PC-3 (cell line): ENCODE measurements at regions not wholly inside any gene's neighbourhood (a gene's known extent, or its start where the extent isn't known, plus 50 kb on each side); places are given as distances from the start of the nearest gene placed in this dataset.

Experiments
- ATAC-seq: fragments of 200-7000 bp; cut with Tn5 transposase; 2 replicates; pipeline ENCODE4 v1.9.1; 2020; ENCODE audit warnings: mild to moderate bottlenecking, moderate library complexity
- BruUV-seq: library from RNA; stranded (reverse); fragments of 400-500 nt; replicated peaks from 2 replicates; lab custom pipeline; 2021; lab: Mats Ljungman, UMichigan
- CTCF ChIA-PET: fragments of 300-600 bp; sonication (Branson Sonifier 250); formaldehyde crosslinking; loops from one replicate; lab custom pipeline; 2022; ENCODE audit warnings: antibody characterized with exemption; lab: Charles Lee
- POLR2A ChIA-PET: fragments of 300-600 bp; sonication (Branson Sonifier 250); formaldehyde crosslinking; loops from one replicate; lab custom pipeline; 2022; ENCODE audit warnings: antibody characterized with exemption; ENCODE audit not compliant: unreplicated experiment; lab: Charles Lee
- DNase-seq: peaks from one replicate; pipeline ENCODE4 v3.0.0-alpha.2; 2015
- H2AFZ ChIP-seq: fragments of 300-600 bp; sonication (generic); 2 replicates; pipeline ENCODE4 v1.6.0; 2016; ENCODE audit warnings: antibody characterized with exemption, low read length
- H3F3A ChIP-seq: fragments of 300-600 bp; sonication (generic); one replicate; pipeline ENCODE4 v1.6.0; 2017; ENCODE audit warnings: antibody characterized with exemption, low read length, control low read depth, mild to moderate bottlenecking; ENCODE audit not compliant: unreplicated experiment
- H3K27ac ChIP-seq: fragments of 300-600 bp; sonication (generic); 2 replicates; pipeline ENCODE4 v1.5.1; 2016; ENCODE audit warnings: mild to moderate bottlenecking, low read length
- H3K27me3 ChIP-seq: fragments of 300-600 bp; sonication (generic); 2 replicates; pipeline ENCODE4 v1.6.1; 2016; ENCODE audit warnings: low read length, mixed read lengths
- H3K36me3 ChIP-seq: fragments of 300-600 bp; sonication (generic); 2 replicates; pipeline ENCODE4 v1.6.1; 2016; ENCODE audit warnings: low read depth, mixed run types, low read length, mixed read lengths
- H3K4me1 ChIP-seq: fragments of 300-600 bp; sonication (generic); 2 replicates; pipeline ENCODE4 v1.5.1; 2016; ENCODE audit warnings: low read length; ENCODE audit not compliant: insufficient read depth
- H3K4me2 ChIP-seq: fragments of 300-600 bp; sonication (generic); 2 replicates; pipeline ENCODE4 v1.6.0; 2016; ENCODE audit warnings: low read length
- H3K4me3 ChIP-seq: fragments of 300-600 bp; sonication (generic); 2 replicates; pipeline ENCODE4 v1.5.1; 2016; ENCODE audit warnings: mild to moderate bottlenecking, low read length, mixed read lengths
- H3K79me2 ChIP-seq: fragments of 300-600 bp; sonication (generic); 2 replicates; pipeline ENCODE4 v1.6.1; 2017; ENCODE audit warnings: low read length, mixed read lengths
- H3K9ac ChIP-seq: fragments of 300-600 bp; sonication (generic); 2 replicates; pipeline ENCODE4 v1.6.0; 2016; ENCODE audit warnings: mild to moderate bottlenecking, low read length
- H3K9me2 ChIP-seq: fragments of 300-600 bp; sonication (generic); replicated peaks from 2 replicates; pipeline ENCODE4 v1.6.1; 2016; ENCODE audit warnings: mixed run types, low read length, mixed read lengths
- H3K9me3 ChIP-seq: fragments of 300-600 bp; sonication (generic); 2 replicates; pipeline ENCODE4 v1.6.1; 2016; ENCODE audit warnings: low read length, mixed read lengths
- H4K20me1 ChIP-seq: fragments of 300-600 bp; sonication (generic); 2 replicates; pipeline ENCODE4 v1.6.1; 2016; ENCODE audit warnings: low read length, mixed read lengths
- CTCF ChIP-seq: fragments of 300-600 bp; sonication (generic); conservative IDR thresholded peaks from 2 replicates; pipeline ENCODE4 v1.5.1; 2017; ENCODE audit warnings: antibody characterized with exemption, low read depth, mild to moderate bottlenecking, low read length
- EZH2 ChIP-seq: fragments of 300-600 bp; sonication (generic); IDR thresholded peaks from one replicate; pipeline ENCODE4 v1.6.1; 2017; ENCODE audit warnings: antibody characterized with exemption, mild to moderate bottlenecking, low read length; ENCODE audit not compliant: unreplicated experiment
- EZH2phosphoT487 ChIP-seq: fragments of 300-600 bp; sonication (generic); IDR thresholded peaks from 2 replicates; pipeline ENCODE4 v1.6.1; 2018; ENCODE audit warnings: mild to moderate bottlenecking, antibody characterized with exemption, low read length, borderline replicate concordance
- intact Hi-C: fragments of 100-400 bp; cut with micrococcal nuclease; formaldehyde crosslinking; loops from 2 replicates; pipeline ENCODE4 v1.9.0; 2023

GRCh38 chr3:27596921-27597320 lies 112.7 kb upstream of the SLC4A7 start:
- peak overlapping the region; percentile 21 for H3K4me2 ChIP-seq
- peak overlapping the region; percentile 61 for H3K27ac ChIP-seq
- H3K9me2 ChIP-seq = no peaks in the 10 kb centered on the region
- peaks cover 4% of the 10 kb centered on the region for H3F3A ChIP-seq
- no peaks in the 10 kb centered on the region for H4K20me1 ChIP-seq
- ChIA-PET POLR2A (no interaction called here), CTCF (no interaction called here)
- ATAC-seq = peak; percentile 47
- H2AFZ ChIP-seq = no peak overlapping the region; the same call in 1 of the 2 replicates
- peak; percentile 31 for DNase-seq
- no peak overlapping the region for H3K4me3 ChIP-seq
- no peaks in the 10 kb centered on the region for H3K9me3 ChIP-seq
- no peaks in the 10 kb centered on the region for H3K36me3 ChIP-seq
- H3K79me2 ChIP-seq = no peaks in the 10 kb centered on the region
- no peak for TF ChIP-seq CTCF
- TF ChIP-seq EZH2 = no peak
- TF ChIP-seq EZH2phosphoT487 = no peak
- no peaks in the 10 kb centered on the region for H3K27me3 ChIP-seq
- peaks cover 25% of the 10 kb centered on the region for H3K4me1 ChIP-seq
- intact Hi-C loops = loop anchor here (1.0 to 2.0 kb wide), 2 partner anchors 10 to 62 kb away; no protein-coding TSS in a partner anchor
- no peak overlapping the region for H3K9ac ChIP-seq
- no TSS peak for BruUV-seq

- no peaks in the 10 kb centered on the region for H3K79me2 ChIP-seq
- peaks cover 4% of the 10 kb centered on the region for H3F3A ChIP-seq
- H3K9me2 ChIP-seq = no peaks in the 10 kb centered on the region
- no peaks in the 10 kb centered on the region for H4K20me1 ChIP-seq
- H2AFZ ChIP-seq = peak overlapping the region; percentile 45
- no peak overlapping the region for H3K9ac ChIP-seq
- TF ChIP-seq EZH2phosphoT487 = no peak
- no peak for TF ChIP-seq EZH2
- TF ChIP-seq CTCF = no peak
- H3K36me3 ChIP-seq = no peaks in the 10 kb centered on the region
- H3K9me3 ChIP-seq = no peaks in the 10 kb centered on the region
- H3K27ac ChIP-seq = peak overlapping the region; percentile 61
- H3K4me3 ChIP-seq = no peak overlapping the region
- no peaks in the 10 kb centered on the region for H3K27me3 ChIP-seq
- intact Hi-C loops = loop anchor here (1.0 to 2.0 kb wide), 2 partner anchors 11 to 62 kb away; no protein-coding TSS in a partner anchor
- DNase-seq (peak; percentile 69), ATAC-seq (peak; percentile 84)
- ChIA-PET CTCF (interaction anchor here (0.5 kb wide), 1 partner anchor 74 kb away, joined by 5 read pairs; no protein-coding TSS in a partner anchor), POLR2A (no interaction called here)
- peak overlapping the region; percentile 21 for H3K4me2 ChIP-seq
- peaks cover 25% of the 10 kb centered on the region for H3K4me1 ChIP-seq
- BruUV-seq = no TSS peak
Measured at GRCh38 chr3:27596334-27596841, 112.2 kb upstream of the SLC4A7 start.

GRCh38 chr3:27594096-27594690 lies 110.0 kb upstream of the SLC4A7 start:
- H4K20me1 ChIP-seq = no peaks in the 10 kb centered on the region
- H3K27me3 ChIP-seq = no peaks in the 10 kb centered on the region
- TF ChIP-seq EZH2 (no peak), EZH2phosphoT487 (no peak), CTCF (no peak)
- H3K9ac ChIP-seq = no peak overlapping the region
- peaks cover 31% of the 10 kb centered on the region for H3K4me1 ChIP-seq
- ChIA-PET CTCF (no interaction called here), POLR2A (interaction anchor here (0.6 kb wide), 1 partner anchor 110 kb away, joined by 3 read pairs; the partner anchor contains the start of gene SLC4A7)
- DNase-seq = no peak
- intact Hi-C loops = no loop called here
- no peak overlapping the region for H3K4me3 ChIP-seq
- no peaks in the 10 kb centered on the region for H3K9me3 ChIP-seq
- H3K27ac ChIP-seq = no peak overlapping the region
- H3K9me2 ChIP-seq = no peaks in the 10 kb centered on the region
- H3F3A ChIP-seq = peaks cover 4% of the 10 kb centered on the region
- H3K36me3 ChIP-seq = no peaks in the 10 kb centered on the region
- ATAC-seq = no peak; the same call in none of the 2 replicates
- H3K79me2 ChIP-seq = no peaks in the 10 kb centered on the region
- H3K4me2 ChIP-seq = no peak overlapping the region
- 0 out of 2 replicates have a peak overlapping the region, but pooled peaks have one; percentile 4 for H2AFZ ChIP-seq
- BruUV-seq = no TSS peak
